ENCODE measurements at regions not wholly inside any gene's neighbourhood (a gene's known extent, or its start where the extent isn't known, plus 50 kb on each side); places are given as distances from the start of the nearest gene placed in this dataset.
"Not testable (repeated sequence)": the region's sequence is repeated elsewhere in the genome, so short reads cannot be mapped to it uniquely, and the experiment has no call there.

- not testable (repeated sequence) for TF ChIP-seq POLR2A, POLR2AphosphoS5 (IDR thresholded peaks at IDR 0.05; ENCODE audit: low read depth, low read length)
These were observed 269.9 kb upstream of the NREP start for GRCh38 chr5:112026879-112027278.
